ENCODE measurements at regions not wholly inside any gene's neighbourhood (a gene's known extent, or its start where the extent isn't known, plus 50 kb on each side); places are given as distances from the start of the nearest gene placed in this dataset.

DNA sequence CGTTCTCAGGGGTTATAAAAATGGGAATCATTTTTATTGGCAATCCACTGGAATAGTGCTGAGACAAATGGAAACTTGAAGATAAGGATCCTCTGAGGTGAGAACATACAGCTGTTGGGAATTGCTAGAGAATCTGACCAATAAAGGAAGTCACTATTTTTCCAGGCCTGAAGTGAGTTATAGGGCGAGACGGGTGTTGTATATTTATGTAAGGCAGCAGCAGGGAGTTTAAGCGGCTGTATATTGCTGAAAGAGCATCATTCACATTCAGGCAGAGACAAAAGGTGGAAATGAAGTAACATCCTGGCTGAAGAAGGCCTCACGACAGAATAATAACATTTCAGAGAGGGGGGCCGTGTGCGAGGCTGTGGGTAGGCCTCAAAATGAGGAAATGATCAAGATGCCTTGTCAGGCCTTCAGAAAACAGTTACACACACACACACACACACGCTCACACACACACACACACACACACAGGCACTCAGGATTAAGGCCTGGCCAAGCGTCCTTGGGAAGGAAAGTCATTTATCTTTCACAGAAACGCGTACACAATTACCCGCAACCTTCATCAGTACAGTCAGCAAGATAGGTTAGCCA is 964.9 kb upstream of the NR2F2 start:
- peak in 2 of 3 donors; percentile 15 to 50 for DNase-seq

DNA sequence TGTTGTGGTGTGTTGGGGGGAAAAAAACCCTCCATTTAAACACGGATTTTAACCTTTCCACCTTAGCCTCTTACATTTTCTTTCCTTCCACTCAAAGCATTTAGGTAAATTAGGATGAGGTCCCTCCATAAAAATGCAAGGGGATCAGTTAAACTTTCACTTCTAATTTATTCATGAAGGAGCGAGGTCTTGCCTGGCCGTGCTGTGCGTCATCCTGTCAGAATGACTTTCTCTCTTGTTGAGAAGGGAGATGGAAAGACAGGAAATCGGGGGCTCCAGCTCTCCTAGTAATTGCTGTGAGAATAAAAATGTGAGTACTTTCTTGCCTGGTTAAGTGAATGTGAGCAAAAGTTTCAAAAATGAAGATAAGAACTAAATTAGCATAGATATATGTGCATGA is 962.3 kb upstream of the NR2F2 start:
- no peak for DNase-seq

GRCh38 chr15:95368755-95369601 is 961.5 kb upstream of the NR2F2 start:
- DNase-seq: no peak

GRCh38 chr15:95370291-95370690 is 960.2 kb upstream of the NR2F2 start:
- DNase-seq: no peak

DNA sequence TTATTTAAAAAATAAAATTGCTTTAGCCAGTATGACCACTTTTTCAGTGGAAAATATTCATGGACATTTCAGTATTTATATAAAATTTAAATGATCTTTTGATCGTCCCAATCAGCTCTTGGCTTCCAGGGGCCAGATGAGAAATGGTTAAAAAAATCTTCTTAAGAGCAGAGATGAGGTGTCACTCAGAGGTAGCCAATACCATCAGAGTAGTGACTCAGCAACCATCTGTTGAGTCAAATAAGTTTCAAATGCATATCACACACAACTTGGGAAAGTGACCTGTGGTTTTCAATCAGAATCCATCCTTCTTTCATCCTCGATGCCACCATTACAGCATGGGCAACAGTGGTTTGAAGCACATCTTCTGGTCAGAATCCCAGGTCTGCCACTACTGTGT is 958.8 kb upstream of the NR2F2 start:
- no peak for DNase-seq

DNA sequence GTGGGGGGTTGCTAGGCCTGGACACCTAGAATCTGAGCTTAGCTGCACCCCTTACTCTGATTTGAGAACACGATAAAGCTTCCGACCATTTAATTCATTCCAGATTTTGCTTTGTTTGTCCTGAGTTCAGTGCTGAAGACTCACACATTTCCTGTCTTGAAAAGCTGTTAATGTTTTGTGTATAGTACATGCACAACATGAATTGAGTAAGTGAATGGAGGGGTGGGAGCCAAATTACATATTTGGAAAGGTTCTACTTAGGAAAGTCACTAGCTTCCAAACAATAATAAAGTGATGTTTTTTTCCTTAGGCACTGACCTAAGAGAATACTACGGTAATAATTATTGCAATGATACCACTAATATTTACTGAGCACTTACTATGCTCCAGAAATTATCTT is 955.2 kb upstream of the NR2F2 start:
- DNase-seq: no peak

- no peak for DNase-seq
Measured at GRCh38 chr15:95377258-95377852, 953.1 kb upstream of the NR2F2 start.

GRCh38 chr15:95394186-95395067 is 936.1 kb upstream of the NR2F2 start:
- DNase-seq: peak; percentile 14 to 60 (median 60)

DNA sequence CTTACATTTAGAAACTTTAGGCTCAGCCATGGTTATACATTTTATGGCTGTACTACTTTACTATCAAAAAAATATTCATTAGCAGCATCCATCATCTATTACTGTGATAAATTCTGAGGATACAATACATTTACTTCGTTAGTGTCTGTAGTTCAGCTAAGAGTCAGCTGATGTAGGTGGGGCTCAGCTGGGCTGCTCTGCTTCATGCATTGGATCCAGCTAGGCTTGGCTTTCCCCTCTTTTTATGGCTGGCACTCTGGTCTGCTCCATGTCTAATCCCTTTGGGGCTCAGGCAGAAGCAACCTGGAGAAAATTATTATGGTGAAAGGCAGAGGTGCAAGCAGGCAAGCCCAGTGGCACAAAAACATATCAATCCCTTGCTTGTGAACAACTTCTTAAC is 930.1 kb upstream of the NR2F2 start:
- no peak for DNase-seq

GRCh38 chr15:95401587-95401986 is 928.9 kb upstream of the NR2F2 start:
- DNase-seq: peak in 2 of 3 donors; percentile 12 to 40

DNA sequence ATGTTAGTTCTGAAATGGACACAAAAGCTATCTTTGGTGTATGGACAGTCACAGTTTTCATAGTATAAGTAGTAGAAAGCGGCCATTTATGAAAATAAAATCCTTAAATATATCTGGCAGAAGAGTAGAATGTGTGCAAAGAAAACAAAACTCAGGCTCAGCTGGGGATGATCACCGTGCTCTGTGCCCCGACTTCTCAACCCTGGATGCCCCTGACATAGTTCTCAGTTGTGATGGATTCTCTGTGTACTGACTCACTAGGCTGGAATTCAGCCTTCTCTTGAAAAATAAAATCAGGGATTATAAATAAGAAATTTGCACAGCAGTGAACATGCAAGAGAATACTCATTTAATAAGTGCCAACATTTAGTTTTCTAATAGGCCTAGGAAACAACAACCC is 925.1 kb upstream of the NR2F2 start:
- no peak for DNase-seq

DNA sequence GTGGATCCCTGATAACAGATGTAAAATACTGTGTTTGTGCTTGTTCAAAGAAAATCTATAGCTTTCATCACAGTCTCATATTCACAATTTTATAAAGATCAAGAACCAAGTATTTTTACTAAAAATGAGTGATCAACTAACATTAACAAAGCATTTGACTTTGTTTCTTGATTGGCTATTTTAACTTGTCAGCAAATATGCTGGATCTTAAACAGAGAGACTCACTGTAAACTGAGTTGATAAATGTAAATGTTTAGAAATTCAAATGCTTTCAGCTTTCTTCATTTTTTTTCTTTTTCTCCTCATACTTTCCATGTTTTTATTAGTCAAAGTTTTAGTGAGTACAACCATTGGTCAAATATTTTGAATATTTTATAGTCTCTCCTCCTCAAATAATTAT is 923.0 kb upstream of the NR2F2 start:
- DNase-seq: no peak

GRCh38 chr15:95409211-95409610 is 921.3 kb upstream of the NR2F2 start:
- DNase-seq: no peak

DNA sequence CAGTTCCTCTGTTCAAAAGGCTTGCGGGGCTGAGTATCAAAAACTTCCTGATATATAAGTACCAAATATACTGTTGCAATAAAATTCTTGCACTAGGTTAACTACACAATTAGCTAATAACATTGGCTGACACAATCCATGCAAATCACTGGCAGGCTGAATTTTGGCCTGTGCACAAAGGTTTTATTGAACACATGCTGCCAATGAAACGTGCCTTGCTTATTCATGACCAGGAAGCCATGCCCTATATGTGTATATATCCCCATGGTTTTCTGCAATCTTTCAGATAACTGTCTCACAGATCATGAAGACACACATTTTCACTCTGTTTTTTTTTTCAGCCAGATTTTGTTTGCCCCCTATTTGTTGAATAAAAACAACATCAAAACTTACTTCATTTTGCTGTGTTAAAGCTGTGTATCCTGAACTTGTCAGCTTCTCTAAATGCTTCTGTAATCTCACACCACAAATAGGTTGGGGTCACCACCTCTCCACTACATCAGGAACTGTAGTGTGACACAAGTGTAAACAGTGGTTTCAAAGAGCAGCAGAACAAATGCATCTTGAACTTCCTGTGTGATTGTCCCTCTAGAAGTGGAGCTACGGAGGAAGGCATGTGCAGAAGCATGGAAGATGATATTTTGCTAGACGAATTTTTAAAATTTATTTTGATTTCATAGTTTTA is 920.7 kb upstream of the NR2F2 start:
- no peak for DNase-seq

GRCh38 chr15:95410757-95411156 is 919.7 kb upstream of the NR2F2 start:
- DNase-seq: no peak

DNA sequence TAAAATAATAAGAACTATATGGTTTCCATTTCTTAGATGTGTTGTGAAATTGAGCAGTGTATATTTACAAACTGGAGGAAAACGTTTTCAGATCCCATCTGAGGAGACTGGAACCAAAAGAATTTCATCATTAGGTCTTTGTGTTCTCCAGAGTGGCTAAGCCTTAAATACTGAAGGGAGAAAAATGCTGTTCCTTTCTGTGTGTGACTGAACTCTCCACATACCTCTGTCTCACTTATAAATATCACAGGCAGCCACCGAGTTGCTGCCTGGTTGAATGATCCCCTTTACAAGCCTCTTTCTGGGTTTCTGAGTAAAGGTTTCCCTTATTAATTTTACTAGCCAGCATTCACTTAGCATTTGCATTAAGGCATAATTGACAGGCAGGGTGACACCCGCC is 913.9 kb upstream of the NR2F2 start:
- DNase-seq: no peak

- no peak for DNase-seq
Measured at GRCh38 chr15:95417761-95418160, 912.7 kb upstream of the NR2F2 start.

- no peak for DNase-seq
Measured at GRCh38 chr15:95422255-95422654, 908.2 kb upstream of the NR2F2 start.

DNA sequence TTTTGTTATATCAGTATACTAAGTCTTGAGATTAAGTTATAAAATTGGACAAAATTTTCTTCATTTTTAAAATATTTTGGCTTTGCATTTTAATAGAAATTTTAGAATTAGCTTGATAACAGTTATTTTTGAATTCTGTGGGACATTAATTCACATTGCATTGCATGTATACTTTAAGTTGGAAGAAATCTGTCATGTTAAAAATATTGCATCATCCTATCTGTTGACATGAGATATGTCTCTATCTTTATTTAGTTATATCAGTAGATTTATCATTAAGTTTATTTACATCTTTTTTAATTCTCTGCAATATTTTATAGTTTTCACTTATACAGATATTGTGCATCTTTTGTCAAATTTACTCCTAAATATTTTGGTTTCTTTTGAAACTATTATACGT is 904.6 kb upstream of the NR2F2 start:
- DNase-seq: no peak

DNA sequence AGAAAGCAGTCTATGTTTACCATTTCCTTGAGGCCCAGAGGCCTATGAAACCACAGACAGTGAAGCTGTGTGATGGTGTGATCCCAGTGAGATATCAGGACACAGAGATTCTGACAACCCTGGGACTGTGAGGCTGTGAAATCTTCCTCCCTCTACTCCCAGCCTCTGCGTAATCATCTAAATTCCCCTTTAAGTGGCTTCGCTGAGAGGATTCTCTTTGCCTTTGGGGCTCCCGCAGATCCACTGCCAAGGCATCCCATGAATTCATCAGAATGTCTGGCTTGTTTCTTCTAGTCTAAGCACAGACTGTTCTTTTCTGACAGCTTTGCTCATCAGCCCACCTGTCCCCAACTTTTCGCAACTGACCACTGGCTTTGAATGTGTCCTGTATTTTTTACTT is 901.2 kb upstream of the NR2F2 start:
- DNase-seq: no peak

DNA sequence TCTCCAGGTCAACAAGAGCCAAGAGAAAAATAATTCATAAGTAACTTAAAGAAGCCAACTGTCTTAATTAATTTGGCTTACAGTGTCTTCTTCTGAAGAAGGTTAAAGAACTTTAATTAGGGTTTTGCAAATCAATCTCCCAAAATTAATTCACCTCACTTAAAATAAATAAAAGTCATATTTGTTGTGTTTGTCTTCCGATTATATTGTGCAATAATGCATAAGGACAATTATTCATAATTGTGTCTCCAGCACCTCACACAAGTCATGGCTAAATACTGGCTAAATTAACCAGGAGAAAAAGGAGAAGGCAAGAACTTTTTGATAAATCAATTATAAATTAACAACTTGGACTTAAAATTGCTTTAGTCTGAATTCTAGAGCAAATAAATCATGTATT is 899.0 kb upstream of the NR2F2 start:
- DNase-seq: no peak

All from muscle of back (tissue), 3 donors.